ENCODE measurements at regions not wholly inside any gene's neighbourhood (a gene's known extent, or its start where the extent isn't known, plus 50 kb on each side); places are given as distances from the start of the nearest gene placed in this dataset.

GRCh38 chr9:108762348-108763055, 93.3 kb downstream of the ACTL7B start:
- no peak for TF ChIP-seq CTCF (IDR thresholded peaks at IDR 0.05)
- no peak for TF ChIP-seq POLR2A (IDR thresholded peaks at IDR 0.05)
- no peak for TF ChIP-seq POLR2AphosphoS5 (IDR thresholded peaks at IDR 0.05)
- TF ChIP-seq EP300 (IDR thresholded peaks at IDR 0.05): no peak
